IMR-90 (cell line): ENCODE measurements at regions not wholly inside any gene's neighbourhood (a gene's known extent, or its start where the extent isn't known, plus 50 kb on each side); places are given as distances from the start of the nearest gene placed in this dataset.

Experiments used
- ATAC-seq: fragments of 200-7000 bp; cut with Tn5 transposase; 2 replicates; pipeline ENCODE4 v1.9.1; 2020; ENCODE audit warnings: low read depth, mild to moderate bottlenecking, moderate library complexity
- BruUV-seq: library from RNA; stranded (reverse); fragments of 400-500 nt; replicated peaks from 2 replicates; lab custom pipeline; 2021; lab: Mats Ljungman, UMichigan
- CTCF ChIA-PET: fragments of 300-600 bp; formaldehyde crosslinking; extraction: SDS; loops from one replicate; lab custom pipeline; 2021; ENCODE audit warnings: antibody characterized with exemption; lab: Yijun Ruan, JAX
- POLR2A ChIA-PET: fragments of 300-600 bp; sonication (Branson Sonifier 250); formaldehyde crosslinking; loops from one replicate; lab custom pipeline; 2022; ENCODE audit warnings: antibody characterized with exemption; ENCODE audit not compliant: unreplicated experiment; lab: Charles Lee
- DNase-seq: peaks from one replicate; pipeline ENCODE4 v3.0.0; 2013
- H2AFZ ChIP-seq: replicated peaks from 2 replicates; pipeline ENCODE3; 2013; ENCODE audit warnings: low read length, mild to moderate bottlenecking; ENCODE audit not compliant: poor library complexity
- H2AK5ac ChIP-seq: 2 replicates; pipeline ENCODE4 v1.6.1; 2013; ENCODE audit warnings: low read depth, low read length, inconsistent platforms
- H2AK9ac ChIP-seq: replicated peaks from 2 replicates; pipeline ENCODE3; 2013; ENCODE audit warnings: mild to moderate bottlenecking, low read depth, low read length, moderate library complexity; ENCODE audit not compliant: poor library complexity
- H2BK120ac ChIP-seq: 2 replicates; pipeline ENCODE4 v1.6.1; 2013; ENCODE audit warnings: low read depth, low read length, inconsistent platforms
- H2BK15ac ChIP-seq: 3 replicates; pipeline ENCODE4 v1.6.1; 2013; ENCODE audit warnings: low read depth, low read length, inconsistent platforms
- H2BK20ac ChIP-seq: 2 replicates; pipeline ENCODE4 v1.6.1; 2013; ENCODE audit warnings: low read depth, mild to moderate bottlenecking, inconsistent platforms, low read length, moderate library complexity
- H2BK5ac ChIP-seq: 2 replicates; pipeline ENCODE4 v1.6.1; 2013; ENCODE audit warnings: mild to moderate bottlenecking, low read depth, low read length, inconsistent platforms; ENCODE audit not compliant: poor library complexity, severe bottlenecking
- H3K14ac ChIP-seq: replicated peaks from 2 replicates; pipeline ENCODE4 v1.6.1; 2013; ENCODE audit warnings: low read depth, low read length, inconsistent platforms
- H3K18ac ChIP-seq: 2 replicates; pipeline ENCODE4 v1.6.1; 2013; ENCODE audit warnings: low read depth, low read length, control low read depth
- H3K23ac ChIP-seq: 2 replicates; pipeline ENCODE4 v1.6.1; 2013; ENCODE audit warnings: low read depth, low read length, inconsistent platforms
- H3K27ac ChIP-seq: 2 replicates; pipeline ENCODE4 v1.5.1; 2013; ENCODE audit warnings: mild to moderate bottlenecking, control low read depth, low read length; ENCODE audit not compliant: insufficient read depth
- H3K27me3 ChIP-seq: 2 replicates; pipeline ENCODE4 v1.6.1; 2013; ENCODE audit warnings: low read length; ENCODE audit not compliant: control insufficient read depth, insufficient read depth
- H3K36me3 ChIP-seq: 2 replicates; pipeline ENCODE4 v1.6.1; 2013; ENCODE audit warnings: low read length, mixed read lengths; ENCODE audit not compliant: control insufficient read depth, insufficient read depth
- H3K4ac ChIP-seq: 2 replicates; pipeline ENCODE4 v1.6.1; 2013; ENCODE audit warnings: low read depth, low read length, inconsistent platforms
- H3K4me1 ChIP-seq: 2 replicates; pipeline ENCODE4 v1.6.1; 2013; ENCODE audit warnings: low read length, mixed read lengths; ENCODE audit not compliant: control insufficient read depth, insufficient read depth
- H3K4me2 ChIP-seq: 2 replicates; pipeline ENCODE4 v1.6.1; 2013; ENCODE audit warnings: low read depth, mild to moderate bottlenecking, control low read depth, low read length, moderate library complexity
- H3K4me3 ChIP-seq: 2 replicates; pipeline ENCODE4 v1.5.1; 2013; ENCODE audit warnings: low read depth, mild to moderate bottlenecking, control low read depth, low read length, moderate library complexity; ENCODE audit not compliant: insufficient read depth
- H3K56ac ChIP-seq: 2 replicates; pipeline ENCODE4 v1.6.1; 2013; ENCODE audit warnings: low read length, inconsistent platforms; ENCODE audit not compliant: insufficient read depth; ENCODE audit errors: extremely low read depth
- H3K79me1 ChIP-seq, 2 experiments: 2 replicates each; pipeline ENCODE4 v1.6.1; 2013; ENCODE audit warnings: low read length in 2 of 2, inconsistent platforms in 1 of 2, low read depth in 1 of 2
- H3K9ac ChIP-seq: 2 replicates; pipeline ENCODE4 v1.6.1; 2013; ENCODE audit warnings: low read depth, low read length, control low read depth
- H3K9me1 ChIP-seq: 2 replicates; pipeline ENCODE4 v1.6.1; 2013; ENCODE audit warnings: low read length, inconsistent platforms; ENCODE audit not compliant: insufficient read depth
- H3K9me3 ChIP-seq: 2 replicates; pipeline ENCODE4 v1.6.1; 2013; ENCODE audit warnings: low read length; ENCODE audit not compliant: control insufficient read depth, insufficient read depth
- H4K20me1 ChIP-seq: 2 replicates; pipeline ENCODE4 v1.6.1; 2013; ENCODE audit warnings: low read length, inconsistent platforms; ENCODE audit not compliant: insufficient read depth
- H4K5ac ChIP-seq: 2 replicates; pipeline ENCODE4 v1.6.1; 2013; ENCODE audit warnings: mild to moderate bottlenecking, low read depth, low read length, control low read depth
- H4K8ac ChIP-seq, 2 experiments: 2 replicates each; pipeline ENCODE4 v1.6.1; 2013; ENCODE audit warnings: low read depth in 2 of 2, low read length in 2 of 2, control low read depth in 1 of 2, inconsistent platforms in 1 of 2
- H4K91ac ChIP-seq: 2 replicates; pipeline ENCODE4 v1.6.1; 2013; ENCODE audit warnings: low read depth, low read length, inconsistent platforms; ENCODE audit not compliant: insufficient read depth
- NFE2L2 ChIP-seq: fragments of 150-350 bp; IDR thresholded peaks from 2 replicates; pipeline ENCODE4 v1.6.1; 2016; ENCODE audit warnings: low read depth, mild to moderate bottlenecking, low read length
- dilution Hi-C: fragments of 300-500 bp; cut with HindIII; formaldehyde crosslinking; loops from one replicate; pipeline ENCODE4 v1.14.3; 2018; ENCODE audit warnings: low sequenced_read_pairs; ENCODE audit not compliant: unreplicated experiment
- in situ Hi-C: fragments of 300-500 bp; cut with MboI; formaldehyde crosslinking; loops from 3 replicates; pipeline ENCODE4 v1.14.3; 2019; ENCODE audit warnings: low sequenced_read_pairs, inconsistent platforms, mixed read lengths
- intact Hi-C: fragments of 100-400 bp; cut with micrococcal nuclease; formaldehyde crosslinking; loops from 2 replicates; pipeline ENCODE4 v1.10.0; 2022

- H2BK20ac ChIP-seq: no peak overlapping the region
- H2AK9ac ChIP-seq: no peak overlapping the region
- no peak for ATAC-seq
- no peak overlapping the region for H4K8ac ChIP-seq
- BruUV-seq: no TSS peak
- TF ChIP-seq NFE2L2: no peak
- H2BK15ac ChIP-seq: no peak overlapping the region
- H3K9ac ChIP-seq: no peak overlapping the region
- H3K4ac ChIP-seq: no peak overlapping the region
- in situ Hi-C loops: no loop called here
- no peaks in the 10 kb centered on the region for H3K27me3 ChIP-seq
- H2AK5ac ChIP-seq: no peak overlapping the region
- H3K36me3 ChIP-seq: no peaks in the 10 kb centered on the region
- no peak overlapping the region for H3K23ac ChIP-seq
- no peak overlapping the region for H2BK5ac ChIP-seq
- intact Hi-C loops: no loop called here
- H3K4me2 ChIP-seq: no peak overlapping the region
- H4K91ac ChIP-seq: no peak overlapping the region
- no peak overlapping the region for H2BK120ac ChIP-seq
- no peak overlapping the region for H2AFZ ChIP-seq
- CTCF ChIA-PET: no interaction called here
- peaks cover 10% of the 10 kb centered on the region for H3K9me3 ChIP-seq
- no peak overlapping the region for H3K18ac ChIP-seq
- H3K4me3 ChIP-seq: no peak overlapping the region
- H4K5ac ChIP-seq: no peak overlapping the region
- no peak overlapping the region for H3K27ac ChIP-seq
- H3K56ac ChIP-seq: no peak overlapping the region
- DNase-seq: no peak
- H3K14ac ChIP-seq: no peak overlapping the region
- H3K4me1 ChIP-seq: no peaks in the 10 kb centered on the region
- H3K79me1 ChIP-seq: no peaks in the 10 kb centered on the region
- H4K20me1 ChIP-seq: no peaks in the 10 kb centered on the region
- dilution Hi-C loops: no loop called here
- POLR2A ChIA-PET: no interaction called here
- no peaks in the 10 kb centered on the region for H3K9me1 ChIP-seq
Measured at GRCh38 chr9:8088477-8088876, 288.9 kb upstream of the DMAC1 start.
